GM23248 (cell line): ENCODE measurements at regions not wholly inside any gene's neighbourhood (a gene's known extent, or its start where the extent isn't known, plus 50 kb on each side); places are given as distances from the start of the nearest gene placed in this dataset.
"Not testable (repeated sequence)": the region's sequence is repeated elsewhere in the genome, so short reads cannot be mapped to it uniquely, and the experiment has no call there.

Experiments used
- DNase-seq: peaks from one replicate; pipeline ENCODE4 v3.0.0-alpha.2; 2015
- H2AFZ ChIP-seq: fragments of 200-600 bp; sonication (generic); 2 replicates; pipeline ENCODE4 v1.6.1; 2016; ENCODE audit warnings: antibody characterized with exemption
- H3F3A ChIP-seq: fragments of 200-600 bp; sonication (generic); 2 replicates; pipeline ENCODE4 v1.6.1; 2016; ENCODE audit warnings: mild to moderate bottlenecking, antibody characterized with exemption, mixed run types; ENCODE audit not compliant: insufficient read depth
- H3K27ac ChIP-seq: fragments of 200-600 bp; sonication (generic); 2 replicates; pipeline ENCODE4 v1.5.1; 2016; ENCODE audit warnings: mild to moderate bottlenecking
- H3K27me3 ChIP-seq: fragments of 200-600 bp; sonication (generic); replicated peaks from 2 replicates; pipeline ENCODE4 v1.6.1; 2016; ENCODE audit warnings: mild to moderate bottlenecking; ENCODE audit not compliant: insufficient read depth
- H3K36me3 ChIP-seq: fragments of 200-600 bp; sonication (generic); 2 replicates; pipeline ENCODE4 v1.6.1; 2016; ENCODE audit warnings: low read depth, mild to moderate bottlenecking
- H3K4me1 ChIP-seq: fragments of 200-600 bp; sonication (generic); 2 replicates; pipeline ENCODE4 v1.6.1; 2016; ENCODE audit warnings: mild to moderate bottlenecking; ENCODE audit not compliant: insufficient read depth
- H3K4me2 ChIP-seq: fragments of 200-600 bp; sonication (generic); one replicate; pipeline ENCODE4 v1.6.1; 2016; ENCODE audit warnings: mild to moderate bottlenecking; ENCODE audit not compliant: unreplicated experiment
- H3K4me3 ChIP-seq: fragments of 200-600 bp; sonication (generic); 2 replicates; pipeline ENCODE4 v1.5.1; 2016; ENCODE audit warnings: mild to moderate bottlenecking
- H3K79me2 ChIP-seq: fragments of 200-600 bp; sonication (generic); 2 replicates; pipeline ENCODE4 v1.6.1; 2016; ENCODE audit warnings: mild to moderate bottlenecking; ENCODE audit not compliant: insufficient read depth
- H3K9ac ChIP-seq: fragments of 200-600 bp; sonication (generic); 2 replicates; pipeline ENCODE4 v1.6.1; 2016; ENCODE audit warnings: mild to moderate bottlenecking
- H3K9me2 ChIP-seq: fragments of 200-600 bp; sonication (generic); 2 replicates; pipeline ENCODE4 v1.6.1; 2016; ENCODE audit warnings: mixed run types, mild to moderate bottlenecking, moderate library complexity; ENCODE audit not compliant: insufficient read depth
- H3K9me3 ChIP-seq: fragments of 200-600 bp; sonication (generic); one replicate; pipeline ENCODE4 v1.6.1; 2017; ENCODE audit warnings: low read depth
- H4K20me1 ChIP-seq: fragments of 200-600 bp; sonication (generic); 2 replicates; pipeline ENCODE4 v1.6.0; 2016; ENCODE audit not compliant: insufficient read depth
- EZH2 ChIP-seq: fragments of 200-600 bp; sonication (generic); IDR thresholded peaks from 2 replicates; pipeline ENCODE4 v1.6.1; 2018; ENCODE audit warnings: antibody characterized with exemption, mild to moderate bottlenecking; ENCODE audit not compliant: insufficient read depth, poor library complexity, severe bottlenecking
- EZH2phosphoT487 ChIP-seq: fragments of 200-600 bp; sonication (generic); IDR thresholded peaks from 2 replicates; pipeline ENCODE4 v1.6.1; 2018; ENCODE audit warnings: antibody characterized with exemption, moderate library complexity, mild to moderate bottlenecking, low read depth; ENCODE audit not compliant: insufficient read depth
- whole genome bisulfite sequencing, 2 experiments: methylation state at CpG; one replicate each; pipeline ENCODE4 v1.1.6; 2015 to 2017; ENCODE audit warnings: low lambda C conversion rate in 2 of 2, low coverage in 1 of 2; ENCODE audit errors: missing lambda C conversion rate in 2 of 2; 5-methylcytosine and 5-hydroxymethylcytosine counted together
- in situ Hi-C: fragments of 300-500 bp; cut with MboI; formaldehyde crosslinking; loops from 2 replicates; pipeline ENCODE4 v1.15.0; 2020

GRCh38 chr1:228650946-228651345, 84.3 kb upstream of the RHOU start:
- no peak for DNase-seq
- 90 to 100% methylated on average over 1 of the region's 1 CpG for WGBS, 2 experiments
- H3K27ac ChIP-seq: no peak overlapping the region
- no peak overlapping the region for H3K4me3 ChIP-seq
- in situ Hi-C loops: no loop called here
- H3K9me3 ChIP-seq: no peaks in the 10 kb centered on the region
- H3K27me3 ChIP-seq: no peaks in the 10 kb centered on the region
- H3K4me2 ChIP-seq: no peak overlapping the region
- no peak overlapping the region for H3K9ac ChIP-seq
- 0 out of 2 replicates have a peak, but pooled peaks cover 5% of the 10 kb centered on the region for H3K79me2 ChIP-seq
- H2AFZ ChIP-seq: no peak overlapping the region
- no peaks in the 10 kb centered on the region for H4K20me1 ChIP-seq
- H3F3A ChIP-seq: peaks cover 3% of the 10 kb centered on the region; the same call in 1 of the 2 replicates
- no peaks in the 10 kb centered on the region for H3K36me3 ChIP-seq
- no peaks in the 10 kb centered on the region for H3K9me2 ChIP-seq
- no peaks in the 10 kb centered on the region for H3K4me1 ChIP-seq
- TF ChIP-seq EZH2phosphoT487 (no peak), EZH2 (no peak)

GRCh38 chr1:228652116-228652515, 83.2 kb upstream of the RHOU start:
- Histone ChIP-seq H3K9me2 (no peaks in the 10 kb centered on the region), H3F3A (no peaks in the 10 kb centered on the region), H3K9me3 (no peaks in the 10 kb centered on the region), H3K27ac (no peak overlapping the region), H3K9ac (no peak overlapping the region), H3K4me3 (no peak overlapping the region), H3K4me2 (no peak overlapping the region), H3K4me1 (no peaks in the 10 kb centered on the region), H4K20me1 (no peaks in the 10 kb centered on the region), H3K27me3 (no peaks in the 10 kb centered on the region), H2AFZ (no peak overlapping the region), H3K79me2 (0 out of 2 replicates have a peak, but pooled peaks cover 5% of the 10 kb centered on the region), H3K36me3 (no peaks in the 10 kb centered on the region)
- no peak for TF ChIP-seq EZH2
- TF ChIP-seq EZH2phosphoT487: no peak
- no peak for DNase-seq
- in situ Hi-C loops: no loop called here
- WGBS, 2 experiments: 96 to 100% methylated on average over 1 of the region's 1 CpG

- DNase-seq, H3K4me2 ChIP-seq, H3K27me3 ChIP-seq, H3K4me3 ChIP-seq, H3K36me3 ChIP-seq, H3K9me3 ChIP-seq, H2AFZ ChIP-seq, H4K20me1 ChIP-seq, in situ Hi-C loops, H3K27ac ChIP-seq, H3K79me2 ChIP-seq, H3K4me1 ChIP-seq, H3K9me2 ChIP-seq, H3F3A ChIP-seq, H3K9ac ChIP-seq: not testable (repeated sequence)
- 96 to 97% methylated on average over 7 of the region's 7 CpGs for WGBS, 2 experiments
Measured at GRCh38 chr1:228653057-228653456, 82.2 kb upstream of the RHOU start.

DNA sequence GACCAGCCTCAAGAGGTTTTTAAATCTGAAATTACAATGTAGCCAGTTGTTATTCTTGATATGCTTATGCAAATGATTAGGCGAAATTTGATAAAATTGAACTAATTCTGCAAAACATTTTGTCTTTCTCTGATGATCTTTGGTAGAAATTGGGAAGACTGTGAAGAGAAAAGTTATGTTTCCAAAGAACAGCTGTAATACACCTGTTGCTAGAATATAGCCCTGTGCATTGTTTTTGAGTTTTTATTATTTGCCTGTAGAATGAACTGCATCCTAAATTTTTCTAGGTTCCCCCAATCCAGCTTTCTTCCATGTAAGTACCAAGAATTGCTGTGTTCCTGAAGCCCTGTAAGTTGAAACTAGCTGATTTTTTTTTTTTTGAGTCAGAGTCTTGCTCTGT, 81.5 kb upstream of the RHOU start:
- in situ Hi-C loops: no loop called here
- WGBS, 2 experiments: 95 to 97% methylated on average over 1 of the region's 1 CpG
- no peaks in the 10 kb centered on the region for H3K36me3 ChIP-seq
- no peaks in the 10 kb centered on the region for H3K27me3 ChIP-seq
- H3K9me3 ChIP-seq: no peaks in the 10 kb centered on the region
- no peaks in the 10 kb centered on the region for H3F3A ChIP-seq
- H3K9ac ChIP-seq: no peak overlapping the region
- H3K27ac ChIP-seq: no peak overlapping the region
- no peak overlapping the region for H3K4me2 ChIP-seq
- H3K4me3 ChIP-seq: no peak overlapping the region
- no peaks in the 10 kb centered on the region for H3K9me2 ChIP-seq
- no peaks in the 10 kb centered on the region for H3K4me1 ChIP-seq
- DNase-seq: no peak
- no peaks in the 10 kb centered on the region for H4K20me1 ChIP-seq
- no peak for TF ChIP-seq EZH2
- no peak for TF ChIP-seq EZH2phosphoT487
- H2AFZ ChIP-seq: no peak overlapping the region
- 0 out of 2 replicates have a peak, but pooled peaks cover 1% of the 10 kb centered on the region for H3K79me2 ChIP-seq

DNA sequence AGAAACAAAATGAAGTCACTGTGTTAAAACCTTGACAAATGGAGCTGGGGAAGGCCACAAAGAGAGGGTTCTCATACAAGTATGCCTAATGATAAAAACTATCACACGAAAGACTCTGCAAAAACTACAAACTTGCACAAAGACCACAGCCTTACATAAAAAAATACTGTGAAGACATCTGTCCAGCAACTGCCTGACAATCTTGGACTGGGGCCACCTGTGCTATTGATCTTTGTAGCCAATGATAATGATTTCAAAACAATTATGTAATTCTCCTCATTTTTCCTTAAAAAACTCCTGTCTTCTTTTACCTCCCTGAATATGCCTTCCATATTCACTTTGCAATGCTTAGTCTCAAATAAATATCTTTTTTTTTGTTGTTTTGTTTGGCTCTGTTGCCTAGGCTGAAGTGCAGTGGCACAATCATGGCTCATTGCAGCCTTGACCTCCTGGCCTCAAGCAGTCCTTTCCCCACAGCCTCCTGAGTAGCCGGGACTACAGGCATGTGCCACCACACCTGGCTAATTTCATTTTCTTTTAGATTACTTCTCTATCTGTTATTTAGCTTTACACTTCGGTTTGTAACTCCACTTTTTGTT, 79.4 kb upstream of the RHOU start:
- H3K27ac ChIP-seq: no peak overlapping the region
- no peak for DNase-seq
- no peaks in the 10 kb centered on the region for H4K20me1 ChIP-seq
- 94 to 100% methylated on average over 3 of the region's 3 CpGs for WGBS, 2 experiments
- TF ChIP-seq EZH2 (no peak), EZH2phosphoT487 (no peak)
- H3K9ac ChIP-seq: no peak overlapping the region
- in situ Hi-C loops: no loop called here
- no peaks in the 10 kb centered on the region for H3K4me1 ChIP-seq
- no peaks in the 10 kb centered on the region for H3K9me2 ChIP-seq
- no peaks in the 10 kb centered on the region for H3K79me2 ChIP-seq
- H3K9me3 ChIP-seq: no peaks in the 10 kb centered on the region
- H3K4me2 ChIP-seq: no peak overlapping the region
- no peak overlapping the region for H2AFZ ChIP-seq
- H3K36me3 ChIP-seq: no peaks in the 10 kb centered on the region
- no peaks in the 10 kb centered on the region for H3K27me3 ChIP-seq
- no peak overlapping the region for H3K4me3 ChIP-seq
- H3F3A ChIP-seq: no peaks in the 10 kb centered on the region

DNA sequence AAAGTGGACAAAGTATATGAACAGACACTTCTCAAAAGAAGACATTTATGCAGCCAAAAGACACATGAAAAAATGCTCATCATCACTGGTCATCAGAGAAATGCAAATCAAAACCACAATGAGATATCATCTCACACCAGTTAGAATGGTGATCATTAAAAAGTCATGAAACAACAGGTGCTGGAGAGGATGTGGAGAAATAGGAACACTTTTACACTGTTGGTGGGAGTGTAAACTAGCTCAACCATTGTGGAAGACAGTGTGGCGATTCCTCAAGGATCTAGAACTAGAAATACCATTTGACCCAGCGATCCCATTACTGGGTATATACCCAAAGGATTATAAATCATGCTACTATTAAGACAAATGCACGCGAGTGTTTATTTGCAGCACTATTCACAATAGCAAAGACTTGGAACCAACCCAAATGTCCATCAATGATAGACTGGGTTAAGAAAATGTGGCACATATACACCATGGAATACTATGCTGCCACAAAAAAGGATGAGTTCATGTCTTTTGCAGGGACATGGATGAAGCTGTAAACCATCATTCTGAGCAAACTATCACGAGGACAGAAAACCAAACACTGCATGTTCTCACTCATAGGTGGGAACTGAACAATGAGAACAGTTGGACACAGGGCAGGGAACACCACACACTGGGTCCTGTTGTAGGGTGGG, 73.1 kb upstream of the RHOU start:
- H3K9ac ChIP-seq, H3K4me1 ChIP-seq, H3K9me2 ChIP-seq, H2AFZ ChIP-seq, H3F3A ChIP-seq, H3K4me3 ChIP-seq, H3K79me2 ChIP-seq, H3K27ac ChIP-seq, H3K27me3 ChIP-seq, in situ Hi-C loops, DNase-seq, H3K36me3 ChIP-seq, H4K20me1 ChIP-seq, H3K4me2 ChIP-seq, H3K9me3 ChIP-seq: not testable (repeated sequence)
- 63 to 79% methylated on average over 5 of the region's 5 CpGs for WGBS, 2 experiments
